NCI-H2029 treated with DMSO at 0.1 percent for 48 hours (cell line): ENCODE measurements at regions not wholly inside any gene's neighbourhood (a gene's known extent, or its start where the extent isn't known, plus 50 kb on each side); places are given as distances from the start of the nearest gene placed in this dataset.
"Not testable (repeated sequence)": the region's sequence is repeated elsewhere in the genome, so short reads cannot be mapped to it uniquely, and the experiment has no call there.

ENCODE experiments used
- DNase-seq: peaks from one replicate; lab custom pipeline; 2025; lab: John Stamatoyannopoulos, UW

- DNase-seq: no peak
These were observed 62.0 kb downstream of the SKIDA1 start for GRCh38 chr10:21463436-21463835.

DNA sequence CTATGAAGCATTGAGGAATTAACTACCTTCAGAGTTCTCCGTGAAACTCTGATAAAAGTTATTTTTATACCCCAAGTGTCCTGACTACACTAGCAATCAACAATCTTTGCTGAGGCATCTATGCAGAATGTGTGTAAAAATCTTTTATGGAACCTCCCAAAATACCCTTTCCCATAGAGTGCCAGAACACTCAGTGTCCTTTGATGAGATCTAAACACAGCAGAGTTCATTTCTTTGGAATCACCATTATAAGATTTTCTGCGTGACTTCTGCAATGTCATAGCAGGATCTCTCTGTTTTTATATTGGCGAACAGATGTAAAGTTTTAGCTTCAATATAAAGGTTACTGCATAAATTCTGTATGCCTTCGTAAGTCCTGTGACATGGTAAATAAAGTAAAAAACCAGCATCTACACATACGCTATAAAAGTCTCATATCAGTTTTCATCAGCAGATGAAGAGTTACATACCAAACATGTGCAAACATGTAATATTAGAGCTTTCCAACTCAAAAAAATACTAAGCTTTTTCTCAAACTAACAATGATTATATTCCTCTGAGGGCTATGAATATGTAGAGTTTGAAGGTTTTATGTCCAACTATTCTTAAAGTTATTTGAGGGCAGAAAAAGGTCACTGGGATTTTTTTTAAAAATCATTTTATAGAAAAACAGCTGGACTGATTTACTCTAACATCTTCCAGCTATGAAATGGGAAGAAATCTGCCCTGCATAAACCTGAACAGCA is 67.2 kb downstream of the SKIDA1 start:
- DNase-seq: no peak

DNA sequence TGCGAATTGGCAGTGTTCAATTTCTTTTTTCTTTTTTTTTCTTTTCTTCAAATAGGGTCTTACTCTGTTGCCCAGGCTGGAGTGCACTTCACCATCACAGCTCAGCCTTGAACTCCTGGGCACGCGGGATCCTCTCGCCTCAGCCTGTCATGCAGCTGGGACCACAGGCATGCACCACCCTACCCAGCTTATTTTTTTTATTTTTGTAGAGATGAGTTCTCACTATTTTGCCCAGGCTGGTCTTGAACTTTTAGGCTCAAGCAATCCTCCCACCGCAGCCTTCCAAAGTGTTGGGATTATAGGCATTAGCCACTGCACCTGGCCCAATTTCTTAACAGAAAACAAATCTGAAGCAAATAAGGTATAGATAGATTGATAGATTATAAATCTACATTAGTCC is 69.3 kb downstream of the SKIDA1 start:
- no peak for DNase-seq

- no peak for DNase-seq
These were observed 73.3 kb downstream of the SKIDA1 start for GRCh38 chr10:21452203-21452602.

- no peak for DNase-seq
These were observed 76.1 kb downstream of the SKIDA1 start for GRCh38 chr10:21449288-21449966.

DNA sequence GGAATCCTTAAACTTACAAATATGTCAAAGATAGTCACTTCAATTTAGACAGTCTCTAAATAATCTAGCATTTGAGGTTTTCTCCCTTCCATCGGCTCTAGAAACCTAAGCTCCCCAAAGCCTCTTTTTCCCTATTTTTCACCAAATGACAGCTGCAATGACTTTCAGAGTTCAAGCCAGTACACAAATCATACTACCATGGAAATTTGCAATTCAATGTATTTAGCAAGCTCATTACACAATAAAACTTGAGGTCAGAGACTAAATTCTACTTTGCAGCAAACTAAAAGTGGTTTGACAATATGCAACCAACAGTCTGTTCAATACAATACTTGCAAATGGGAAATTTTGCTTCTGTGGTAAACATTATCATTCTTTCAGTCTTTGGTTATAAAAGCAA is 80.3 kb downstream of the SKIDA1 start:
- no peak for DNase-seq

- no peak for DNase-seq
These were observed 83.9 kb downstream of the SKIDA1 start for GRCh38 chr10:21441625-21442024.

DNA sequence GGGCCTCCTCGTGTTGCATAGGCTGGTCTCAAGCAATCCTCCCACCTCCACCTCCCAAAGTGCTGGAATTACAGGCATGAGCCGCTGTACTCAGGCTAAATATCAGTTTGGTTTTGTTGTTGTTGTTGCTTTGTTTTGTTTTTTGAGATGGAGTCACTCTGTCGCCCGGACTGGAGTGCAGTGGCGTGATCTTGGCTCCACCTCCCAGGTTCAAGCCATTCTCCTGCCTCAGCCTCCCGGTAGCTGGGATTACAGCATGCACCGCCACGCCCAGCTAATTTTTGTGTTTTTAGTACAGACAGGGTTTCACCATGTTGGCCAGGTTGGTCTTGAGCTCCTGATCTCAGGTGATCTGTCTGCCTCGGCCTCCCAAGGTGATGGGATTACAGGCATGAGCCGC is 86.6 kb downstream of the SKIDA1 start:
- DNase-seq: not testable (repeated sequence)

DNA sequence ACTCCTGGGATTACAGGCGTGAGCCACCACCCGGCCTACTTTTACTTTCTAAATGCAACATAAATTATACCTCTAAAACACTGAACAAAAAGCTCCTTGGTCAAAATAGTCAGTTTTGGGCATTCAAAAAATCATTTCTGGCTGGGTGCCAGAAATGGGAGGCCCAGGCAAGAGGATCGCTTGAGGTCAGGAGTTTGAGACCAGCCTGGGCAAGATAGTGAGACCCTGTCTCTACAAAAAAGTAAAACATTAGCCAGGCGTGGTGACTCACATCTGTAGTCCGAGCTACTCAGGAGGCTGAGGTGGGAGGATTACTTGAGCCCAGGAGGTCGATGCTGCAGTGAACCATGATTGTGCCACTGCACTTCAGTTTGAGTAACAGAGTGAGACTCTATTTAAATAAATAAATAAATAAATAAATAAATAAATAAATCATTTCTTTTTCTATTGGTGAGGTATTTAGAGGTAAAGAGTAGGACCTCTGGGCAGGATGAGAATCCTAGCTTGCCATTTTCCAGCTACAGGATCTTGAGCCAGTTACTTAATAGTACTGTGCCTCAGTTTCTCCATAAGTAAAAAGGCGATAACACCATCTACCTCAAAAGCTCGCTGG is 87.6 kb downstream of the SKIDA1 start:
- no peak for DNase-seq

GRCh38 chr10:21432266-21432665 is 93.2 kb downstream of the SKIDA1 start:
- no peak for DNase-seq

DNA sequence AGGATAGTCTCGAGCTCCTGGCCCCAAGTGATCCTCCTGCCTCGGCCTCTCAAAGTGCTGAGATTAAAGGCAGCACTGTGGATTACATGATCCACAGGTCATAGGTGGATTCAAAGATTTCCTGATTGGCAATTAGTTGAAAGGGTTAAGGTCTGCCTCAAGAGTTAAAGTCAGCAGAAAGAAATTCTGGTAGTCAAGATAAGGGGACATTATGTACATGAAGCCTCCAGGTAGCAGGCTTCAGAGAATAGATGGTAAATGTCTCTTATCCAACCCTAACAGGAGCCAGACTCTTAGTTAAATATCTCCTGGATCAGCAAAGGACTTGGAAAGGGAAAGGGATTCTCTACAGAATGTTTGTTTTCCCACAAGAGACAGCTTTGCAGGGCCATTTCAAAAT is 93.7 kb downstream of the SKIDA1 start:
- DNase-seq: no peak

- no peak for DNase-seq
These were observed 97.5 kb downstream of the SKIDA1 start for GRCh38 chr10:21427804-21428481.

DNA sequence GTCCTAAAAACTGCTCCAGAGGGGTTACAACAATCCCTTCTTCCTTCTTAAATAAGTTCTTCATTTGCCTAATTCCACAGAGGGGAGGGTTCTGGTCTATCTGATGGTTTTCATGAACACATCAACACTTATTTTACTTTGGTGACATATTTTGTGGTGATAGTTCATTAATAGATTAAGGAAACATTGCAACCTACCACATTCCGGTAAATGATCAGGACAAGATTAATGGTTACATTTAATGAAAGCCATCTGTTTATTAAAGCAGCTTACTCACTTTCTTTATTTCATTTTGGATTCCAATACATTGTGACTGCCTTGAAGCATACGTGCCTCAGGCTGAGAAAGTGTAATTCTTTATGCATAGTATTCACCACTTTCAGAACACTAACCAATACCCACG is 101.0 kb downstream of the SKIDA1 start:
- DNase-seq: no peak

DNA sequence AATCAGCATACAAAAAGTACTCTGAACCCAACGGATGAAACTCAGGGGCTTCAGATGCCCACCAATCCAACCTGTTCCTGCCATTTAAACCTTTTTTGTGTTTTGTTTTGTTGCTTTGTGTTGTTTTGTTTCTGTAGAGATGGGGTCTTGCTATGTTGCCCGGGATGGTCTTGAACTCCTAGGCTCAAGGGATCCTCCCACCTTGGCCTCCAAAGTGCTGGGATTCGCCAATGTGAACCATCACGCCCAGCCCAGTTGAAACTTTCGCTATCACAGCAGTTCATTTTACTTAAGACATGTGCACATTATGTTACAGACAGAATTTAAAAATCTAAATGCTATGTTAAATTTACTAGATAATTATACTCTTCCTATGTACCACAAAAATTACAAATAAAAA is 101.6 kb downstream of the SKIDA1 start:
- DNase-seq: no peak

DNA sequence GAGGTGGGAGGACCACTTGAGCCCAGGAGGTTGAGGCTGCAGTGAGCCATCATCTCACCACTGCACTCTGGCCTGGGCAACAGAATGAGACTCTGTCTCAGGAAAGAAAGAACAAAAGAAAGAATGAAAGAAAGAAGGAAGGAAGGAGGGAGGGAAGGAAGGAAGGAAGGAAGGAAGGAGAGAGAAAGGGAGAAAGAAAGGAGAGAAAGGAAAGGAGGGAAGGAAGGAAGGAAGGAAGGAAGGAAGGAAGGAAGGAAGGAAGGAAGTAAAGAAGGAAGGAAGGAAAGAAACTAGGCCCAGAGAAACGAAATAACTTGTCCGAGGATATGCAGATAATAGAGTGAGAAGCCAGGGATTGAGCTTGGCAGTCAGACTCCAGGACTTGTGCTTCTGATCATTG is 102.1 kb downstream of the SKIDA1 start:
- no peak for DNase-seq

DNA sequence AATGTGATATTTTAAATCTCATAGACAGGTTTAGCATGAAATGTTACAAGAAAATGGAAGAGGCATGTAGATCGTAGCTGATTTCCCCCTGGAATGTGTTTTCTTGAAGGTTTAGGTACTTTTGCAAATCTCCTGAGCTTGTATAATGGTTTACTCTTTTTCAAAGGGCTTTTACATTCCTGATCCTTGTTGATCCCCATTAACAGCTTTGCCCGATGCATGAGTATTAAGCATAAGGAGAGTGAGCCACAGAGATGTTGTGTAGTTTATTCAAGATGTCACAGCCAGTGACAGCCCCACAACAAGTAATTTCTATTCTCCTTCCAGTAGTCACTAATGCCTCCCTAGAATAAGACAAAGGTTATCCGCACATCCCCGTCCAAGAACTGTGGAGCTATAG is 103.7 kb downstream of the SKIDA1 start:
- no peak for DNase-seq

DNA sequence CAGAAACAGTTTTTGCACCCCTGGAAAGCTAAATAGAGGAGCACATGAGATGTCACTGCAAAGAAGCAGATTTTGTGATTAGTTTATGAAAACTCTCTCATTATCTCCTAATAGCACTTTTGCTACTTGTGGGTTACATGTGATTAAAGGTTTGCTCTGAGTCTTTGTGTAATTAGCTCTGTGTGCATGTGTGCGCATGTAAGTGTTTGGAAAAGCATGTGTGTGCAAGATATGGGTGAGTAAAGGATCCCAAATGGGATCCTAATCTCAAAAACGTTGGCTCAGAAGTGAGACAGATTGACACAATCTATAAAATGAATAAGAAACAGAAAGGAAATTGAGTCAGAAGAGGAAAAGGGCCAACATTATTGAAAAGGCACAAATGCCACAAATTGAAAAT is 104.5 kb downstream of the SKIDA1 start:
- DNase-seq: no peak

DNA sequence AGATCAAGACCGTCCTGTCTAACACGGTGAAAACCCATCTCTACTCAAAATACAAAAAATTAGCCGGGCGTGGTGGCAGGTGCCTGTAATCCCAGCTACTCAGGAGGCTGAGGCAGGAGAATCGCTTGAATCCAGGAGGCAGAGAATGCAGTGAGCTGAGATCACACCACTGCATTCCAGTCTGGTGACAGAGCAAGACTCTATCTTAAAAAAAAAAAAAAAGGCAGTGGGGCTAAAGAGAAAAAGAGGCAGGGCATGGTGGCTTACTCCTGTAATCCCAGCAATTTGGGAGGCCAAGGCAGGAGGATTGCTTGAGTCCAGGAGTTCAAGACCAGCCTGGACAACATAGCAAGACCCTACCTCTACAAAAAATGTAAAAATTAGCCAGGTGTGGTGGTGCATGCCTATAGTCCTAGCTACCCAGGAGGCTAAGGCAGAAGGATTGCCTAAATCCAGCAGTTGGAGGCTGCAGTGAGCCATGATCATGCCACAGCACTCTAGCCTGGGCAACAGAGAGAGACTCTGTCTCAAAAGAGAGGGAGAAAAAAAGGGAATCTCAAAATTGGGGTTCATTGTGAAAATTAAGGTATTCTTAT is 106.4 kb downstream of the SKIDA1 start:
- not testable (repeated sequence) for DNase-seq

DNA sequence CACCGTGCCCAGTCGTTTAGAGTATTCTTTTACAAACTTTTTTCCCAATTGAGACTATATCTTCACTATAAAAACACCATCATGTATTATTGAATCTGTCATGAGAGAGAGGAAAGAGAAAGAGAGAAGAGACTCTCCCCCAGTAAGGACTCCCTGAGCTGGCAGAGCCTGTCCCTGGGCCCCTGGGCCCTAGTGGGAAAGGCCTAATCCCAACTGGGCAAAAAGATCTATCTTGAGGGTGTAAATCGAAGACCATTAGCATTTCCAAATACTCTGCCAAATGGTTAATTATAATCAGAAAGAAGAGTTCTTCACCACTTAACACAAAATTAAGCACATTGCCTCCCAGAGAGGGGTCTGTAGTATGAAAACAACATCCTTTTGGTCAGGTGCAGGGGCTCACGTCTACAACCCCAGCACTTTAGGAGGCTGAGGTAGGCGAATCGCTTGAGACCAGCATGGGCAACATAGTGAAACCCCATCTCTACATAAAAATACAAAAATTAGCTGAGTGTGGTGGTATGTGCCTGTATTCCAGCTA is 108.2 kb downstream of the SKIDA1 start:
- no peak for DNase-seq

- no peak for DNase-seq
These were observed 111.8 kb downstream of the SKIDA1 start for GRCh38 chr10:21413680-21414079.

GRCh38 chr10:21413268-21413667 is 112.2 kb downstream of the SKIDA1 start:
- no peak for DNase-seq

DNA sequence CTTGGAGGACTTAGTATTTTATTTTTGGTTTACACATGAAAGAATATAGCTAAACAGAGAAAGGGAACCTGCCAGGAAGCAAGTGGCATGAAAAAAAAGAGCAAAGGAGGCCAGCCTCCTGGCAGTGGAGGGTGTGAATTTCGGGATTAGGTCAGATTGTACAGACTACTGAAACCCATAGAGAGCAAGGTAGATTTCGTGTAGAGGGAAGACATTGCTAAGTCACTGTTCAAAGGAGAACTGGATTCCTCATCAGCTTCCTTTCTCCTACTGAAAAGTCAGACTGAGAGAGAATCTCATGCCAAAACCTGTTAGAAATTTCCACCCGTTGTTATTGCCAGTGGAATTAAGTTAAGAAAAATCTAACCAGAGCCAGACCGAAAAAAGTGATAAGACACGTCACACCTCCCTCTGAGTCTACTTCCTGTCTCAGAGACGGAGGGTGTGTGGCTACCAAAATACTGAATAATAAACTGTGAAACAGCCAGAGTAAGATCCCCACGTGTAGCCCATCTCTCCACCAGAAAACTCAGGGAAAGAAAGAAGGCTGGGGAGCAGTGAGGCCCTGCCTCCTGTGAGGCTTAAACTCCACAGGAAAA is 118.8 kb downstream of the SKIDA1 start:
- DNase-seq: no peak
